ENCODE measurements at regions not wholly inside any gene's neighbourhood (a gene's known extent, or its start where the extent isn't known, plus 50 kb on each side); places are given as distances from the start of the nearest gene placed in this dataset.

DNA sequence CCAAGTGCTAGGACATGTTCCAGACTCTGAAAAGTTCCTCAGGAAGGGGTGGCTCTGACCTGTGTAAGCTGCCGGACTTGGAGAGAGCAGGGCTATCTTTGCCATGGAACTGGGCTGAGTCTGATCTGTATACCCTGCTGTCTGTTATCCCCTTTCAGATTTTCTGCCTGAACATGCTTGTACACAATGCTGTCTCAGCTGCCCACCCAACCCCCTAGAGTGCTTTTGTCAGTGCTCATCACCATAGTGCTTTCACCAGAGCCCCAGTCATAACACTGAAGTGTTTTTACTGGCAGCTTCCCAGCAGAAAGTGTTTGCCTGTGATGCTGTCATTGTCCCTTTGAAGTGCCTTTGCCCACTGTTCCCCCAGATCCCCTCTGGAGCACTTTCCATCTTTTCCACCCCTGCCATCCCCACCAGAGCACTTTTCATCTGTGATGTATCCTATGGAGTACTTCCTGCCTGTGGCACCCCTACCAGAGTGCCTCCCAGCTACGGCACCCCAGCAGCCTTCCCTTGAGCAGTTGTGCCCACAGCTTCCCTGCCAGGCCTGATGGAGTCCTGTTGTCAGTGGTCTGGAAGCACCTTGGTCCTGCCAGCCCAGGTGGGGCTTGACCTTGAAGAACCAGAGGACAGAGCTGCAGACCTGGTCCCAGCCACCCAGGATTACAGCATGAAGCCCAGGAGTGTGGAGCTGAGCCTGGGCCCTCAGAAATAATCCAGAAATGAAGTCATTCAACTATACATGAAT is 397.7 kb downstream of the DIPK2A start:
- DNase-seq (ENCODE audit: low read depth): no peak
- H3K4me3 ChIP-seq (ENCODE audit: low read depth, low read length): no peak overlapping the region
- TF ChIP-seq, protein P1, sequence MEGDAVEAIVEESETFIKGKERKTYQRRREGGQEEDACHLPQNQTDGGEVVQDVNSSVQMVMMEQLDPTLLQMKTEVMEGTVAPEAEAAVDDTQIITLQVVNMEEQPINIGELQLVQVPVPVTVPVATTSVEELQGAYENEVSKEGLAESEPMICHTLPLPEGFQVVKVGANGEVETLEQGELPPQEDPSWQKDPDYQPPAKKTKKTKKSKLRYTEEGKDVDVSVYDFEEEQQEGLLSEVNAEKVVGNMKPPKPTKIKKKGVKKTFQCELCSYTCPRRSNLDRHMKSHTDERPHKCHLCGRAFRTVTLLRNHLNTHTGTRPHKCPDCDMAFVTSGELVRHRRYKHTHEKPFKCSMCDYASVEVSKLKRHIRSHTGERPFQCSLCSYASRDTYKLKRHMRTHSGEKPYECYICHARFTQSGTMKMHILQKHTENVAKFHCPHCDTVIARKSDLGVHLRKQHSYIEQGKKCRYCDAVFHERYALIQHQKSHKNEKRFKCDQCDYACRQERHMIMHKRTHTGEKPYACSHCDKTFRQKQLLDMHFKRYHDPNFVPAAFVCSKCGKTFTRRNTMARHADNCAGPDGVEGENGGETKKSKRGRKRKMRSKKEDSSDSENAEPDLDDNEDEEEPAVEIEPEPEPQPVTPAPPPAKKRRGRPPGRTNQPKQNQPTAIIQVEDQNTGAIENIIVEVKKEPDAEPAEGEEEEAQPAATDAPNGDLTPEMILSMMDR (IDR thresholded peaks at IDR 0.05; ENCODE audit: insufficient read depth, low read length): no peak

GRCh38 chr3:144375088-144375487 is 403.5 kb downstream of the DIPK2A start:
- no peak for DNase-seq (ENCODE audit: low read depth)
- TF ChIP-seq, protein P1 (IDR thresholded peaks at IDR 0.05; ENCODE audit: insufficient read depth, low read length): no peak
- no peak overlapping the region for H3K4me3 ChIP-seq (ENCODE audit: low read depth, low read length)

GRCh38 chr3:144380849-144381248 is 409.2 kb downstream of the DIPK2A start:
- H3K4me3 ChIP-seq (ENCODE audit: low read depth, low read length): no peak overlapping the region
- no peak for DNase-seq (ENCODE audit: low read depth)
- TF ChIP-seq, protein P1 (IDR thresholded peaks at IDR 0.05; ENCODE audit: insufficient read depth, low read length): no peak

DNA sequence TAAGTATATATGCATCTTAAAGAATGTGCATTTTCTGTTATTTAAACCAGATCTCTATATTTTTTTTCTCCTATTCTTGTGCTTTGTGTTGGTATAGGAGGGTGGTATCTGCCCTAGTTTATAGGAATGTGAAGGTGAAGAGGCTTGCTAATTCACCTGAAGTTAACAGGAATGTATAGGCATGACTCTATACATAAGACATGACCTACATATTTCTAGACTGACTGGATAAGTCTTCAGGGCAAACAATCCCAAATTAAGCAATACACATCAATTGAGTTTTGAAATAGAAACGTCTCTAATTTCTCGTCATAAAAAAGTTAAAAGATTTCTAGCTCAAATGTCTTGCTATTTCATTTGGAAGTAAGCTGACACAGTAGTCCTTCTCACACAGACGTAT is 410.0 kb downstream of the DIPK2A start:
- no peak overlapping the region for H3K4me3 ChIP-seq (ENCODE audit: low read depth, low read length)
- TF ChIP-seq, protein P1 (IDR thresholded peaks at IDR 0.05; ENCODE audit: insufficient read depth, low read length): no peak
- DNase-seq (ENCODE audit: low read depth): no peak

- H3K4me3 ChIP-seq (ENCODE audit: low read depth, low read length): no peak overlapping the region
- DNase-seq (ENCODE audit: low read depth): no peak
- TF ChIP-seq, protein P1 (IDR thresholded peaks at IDR 0.05; ENCODE audit: insufficient read depth, low read length): no peak
Measured at GRCh38 chr3:144384241-144384979, 412.8 kb downstream of the DIPK2A start.

GRCh38 chr3:144390786-144391185 is 419.2 kb downstream of the DIPK2A start:
- no peak overlapping the region for H3K4me3 ChIP-seq (ENCODE audit: low read depth, low read length)
- TF ChIP-seq, protein P1 (IDR thresholded peaks at IDR 0.05; ENCODE audit: insufficient read depth, low read length): no peak
- peak; percentile 4 for DNase-seq (ENCODE audit: low read depth)

Data from fibroblast of the aortic adventitia (primary cell).